GM19324 (cell line): ENCODE measurements at regions not wholly inside any gene's neighbourhood (a gene's known extent, or its start where the extent isn't known, plus 50 kb on each side); places are given as distances from the start of the nearest gene placed in this dataset.
A peak's percentile ranks its signal among the peaks of the same experiment; 100 is the strongest.

Source experiments
- ATAC-seq: cut with Tn5 transposase; IDR thresholded peaks from one replicate; pipeline ENCODE4 v1.9.1; 2021; ENCODE audit warnings: mild to moderate bottlenecking, moderate library complexity; ENCODE audit not compliant: unreplicated experiment, low FRiP score

- ATAC-seq, result no peak
These were observed 686.2 kb upstream of the NR2F2 start for GRCh38 chr15:95644100-95644875.

DNA sequence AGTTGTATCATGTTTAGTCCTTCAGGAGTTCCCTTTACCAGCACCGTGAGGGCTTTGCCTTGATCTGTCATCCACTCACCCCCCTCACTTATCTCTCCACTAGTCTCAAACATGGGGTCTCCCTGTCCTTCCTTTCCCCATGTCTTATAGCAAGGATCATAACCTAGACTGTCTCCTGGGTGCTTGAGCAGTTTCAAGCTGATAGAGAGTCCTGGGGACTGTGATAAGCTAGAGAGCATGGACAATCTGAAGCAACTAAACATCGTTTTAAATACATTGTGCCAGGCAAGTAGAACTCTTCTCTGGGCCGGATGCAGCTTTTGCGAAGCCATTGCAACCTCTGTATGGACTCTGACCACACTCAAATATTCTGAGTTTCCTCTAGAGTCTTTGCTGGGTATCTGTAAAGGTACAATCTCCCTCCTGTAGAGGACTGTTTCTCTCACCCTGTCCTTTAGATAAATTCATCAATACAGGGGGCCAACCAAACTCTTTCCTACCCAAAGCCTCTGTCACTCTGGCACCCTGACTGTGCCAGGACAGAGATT, 684.6 kb upstream of the NR2F2 start:
- no peak for ATAC-seq

DNA sequence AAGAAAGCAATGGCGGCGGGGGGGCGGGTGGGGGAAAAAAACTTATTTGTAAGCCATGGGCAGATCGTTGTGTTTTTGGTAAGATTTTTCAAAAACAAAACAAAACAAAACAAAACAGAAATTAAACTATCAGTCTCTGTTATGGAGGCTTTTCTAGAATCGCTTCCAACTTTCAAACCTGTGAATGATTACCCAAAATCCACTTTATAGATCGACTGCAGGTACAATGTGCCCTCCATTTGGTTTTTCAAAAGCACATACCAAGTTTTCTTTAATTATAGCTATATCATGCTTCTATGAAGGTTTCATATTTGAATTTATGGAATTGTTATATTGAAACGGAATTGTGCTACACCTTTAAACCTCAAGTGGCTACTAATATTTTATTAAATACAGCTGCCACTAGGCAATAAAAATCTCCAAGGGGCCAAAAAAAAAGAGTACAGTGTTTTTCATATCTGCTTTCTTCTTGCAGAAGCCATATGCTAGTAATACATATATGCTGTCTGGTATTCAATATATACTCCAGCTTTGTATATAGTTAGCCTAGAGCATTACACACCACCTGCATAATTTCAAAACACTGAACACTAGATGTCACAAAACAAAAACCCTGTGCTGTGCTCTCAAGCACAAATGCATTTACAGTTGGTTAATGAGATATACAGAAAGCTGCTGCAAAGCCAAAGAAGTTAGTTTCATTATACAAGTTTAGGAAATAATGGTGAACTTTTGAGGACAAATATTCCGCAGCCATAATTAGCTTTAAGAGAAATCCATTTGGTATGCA, 683.8 kb upstream of the NR2F2 start:
- no peak for ATAC-seq

- ATAC-seq, result no peak
These were observed 682.8 kb upstream of the NR2F2 start for GRCh38 chr15:95647531-95648277.

- no peak for ATAC-seq
These were observed 677.1 kb upstream of the NR2F2 start for GRCh38 chr15:95653361-95653805.

DNA sequence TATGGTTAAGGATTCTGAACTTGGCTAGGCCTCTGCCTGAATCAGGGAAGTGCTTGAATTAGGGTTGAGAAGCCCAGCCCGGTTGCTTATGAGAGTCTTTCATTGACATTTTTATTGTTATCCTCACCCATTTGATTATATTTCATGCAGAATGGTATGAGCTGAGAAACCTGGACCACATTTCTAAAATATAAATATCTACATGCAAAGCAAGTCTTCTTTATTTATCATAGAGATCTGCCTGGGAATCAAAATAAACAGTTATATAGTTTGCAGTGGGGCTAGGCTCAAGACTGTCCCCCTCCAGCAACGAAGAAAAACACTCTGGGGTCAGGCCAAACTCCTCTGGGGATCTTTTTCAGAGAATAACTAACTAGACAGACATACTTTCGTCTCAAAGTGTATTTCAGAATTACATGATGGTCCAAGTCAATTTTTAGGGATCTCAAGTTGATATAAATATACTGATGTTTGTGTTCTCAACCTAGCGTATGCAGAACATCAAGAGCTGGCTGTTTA, 675.4 kb upstream of the NR2F2 start:
- no peak for ATAC-seq

DNA sequence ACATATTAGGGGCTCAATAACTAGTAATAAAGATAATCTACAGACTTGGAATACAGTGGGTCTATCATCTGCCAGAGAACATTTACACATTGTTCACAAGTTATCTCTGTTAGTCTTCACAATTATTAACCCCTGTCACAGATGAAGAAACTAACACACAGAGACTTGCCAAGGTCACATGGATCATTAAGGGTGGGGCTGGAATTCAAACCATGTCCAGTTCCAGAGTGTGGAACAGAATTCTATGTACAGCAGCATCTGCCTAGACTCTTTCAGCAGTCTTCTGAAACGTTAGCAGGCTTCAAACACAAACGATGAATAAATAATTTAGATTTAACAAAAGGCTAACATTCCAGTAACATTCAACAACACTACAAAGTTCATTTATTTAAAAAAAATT, 673.9 kb upstream of the NR2F2 start:
- ATAC-seq, result no peak

- no peak for ATAC-seq
These were observed 671.7 kb upstream of the NR2F2 start for GRCh38 chr15:95658799-95659198.

GRCh38 chr15:95659656-95660055, 670.8 kb upstream of the NR2F2 start:
- no peak for ATAC-seq

DNA sequence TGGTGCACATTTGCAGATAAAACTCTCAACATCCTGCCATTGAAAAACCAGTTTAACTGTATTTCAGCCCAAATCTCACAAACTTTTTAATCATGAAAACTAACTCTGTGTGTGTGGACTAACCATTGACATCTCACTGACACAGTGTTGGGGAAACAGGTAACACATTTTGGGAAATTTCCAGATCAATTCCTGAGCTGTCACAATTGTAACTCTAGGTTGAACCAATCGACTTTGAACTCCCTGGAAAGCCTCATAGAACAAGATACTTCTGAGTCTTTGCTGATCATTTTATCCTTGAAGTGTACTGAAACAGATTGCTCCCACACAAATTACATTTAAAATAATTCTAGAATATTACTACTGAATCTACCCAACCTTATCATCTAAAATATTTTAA, 667.9 kb upstream of the NR2F2 start:
- ATAC-seq, result no peak

GRCh38 chr15:95663156-95664100, 667.1 kb upstream of the NR2F2 start:
- no peak for ATAC-seq

- no peak for ATAC-seq
These were observed 666.0 kb upstream of the NR2F2 start for GRCh38 chr15:95664450-95664849.

- peak; percentile 46 for ATAC-seq
These were observed 661.2 kb upstream of the NR2F2 start for GRCh38 chr15:95669146-95669922.

DNA sequence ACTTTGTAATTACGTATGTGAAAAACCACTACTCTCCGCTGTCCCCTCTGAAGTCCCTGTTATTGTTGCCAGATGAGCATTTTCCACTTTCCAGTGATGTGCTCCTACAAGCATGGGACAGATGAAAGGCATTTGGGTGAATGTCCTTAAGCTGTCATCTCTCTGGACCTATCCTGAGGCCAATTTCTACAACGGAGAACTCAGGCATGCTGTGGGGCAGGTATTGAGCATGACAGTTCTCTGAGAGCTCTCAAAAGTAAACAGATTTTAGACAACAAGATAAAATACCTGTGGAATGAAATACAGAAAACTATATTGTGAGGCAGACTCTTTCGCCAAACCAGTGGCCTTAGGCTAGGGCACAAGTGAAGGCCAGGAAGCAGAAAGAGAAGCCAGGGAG, 656.5 kb upstream of the NR2F2 start:
- ATAC-seq, result no peak

DNA sequence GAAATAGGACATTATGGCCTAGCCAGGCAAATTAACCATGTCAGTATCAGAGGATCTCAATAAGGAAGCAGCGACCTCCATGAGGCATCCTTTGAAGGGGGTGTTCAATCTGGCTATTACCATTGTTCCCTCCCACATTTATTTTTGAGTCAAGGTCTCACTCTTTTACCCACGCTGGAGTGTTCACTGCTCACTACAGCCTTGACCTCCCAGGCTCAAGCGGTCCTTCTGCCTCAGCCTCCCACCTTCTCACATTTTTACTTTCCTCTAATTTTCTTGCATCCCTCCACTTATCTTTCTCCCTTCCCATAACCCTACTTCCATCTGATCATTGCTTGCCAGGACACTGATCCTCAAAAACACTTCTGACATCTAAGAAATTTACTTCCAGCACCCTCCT, 654.0 kb upstream of the NR2F2 start:
- ATAC-seq, result no peak

GRCh38 chr15:95679847-95680582, 650.5 kb upstream of the NR2F2 start:
- no peak for ATAC-seq

GRCh38 chr15:95680728-95681127, 649.8 kb upstream of the NR2F2 start:
- no peak for ATAC-seq
